SK-N-SH treated with all-trans-retinoic acid at 6 μM for 48 hours (cell line): ENCODE measurements at regions not wholly inside any gene's neighbourhood (a gene's known extent, or its start where the extent isn't known, plus 50 kb on each side); places are given as distances from the start of the nearest gene placed in this dataset.

Experiments
- GLIS3 ChIP-seq: fragments of 250-450 bp; sonication (Bioruptor Pico); IDR thresholded peaks from 2 replicates; pipeline ENCODE4 v1.5.0; 2020; ENCODE audit warnings: mild to moderate bottlenecking, moderate library complexity
- ZFP3 ChIP-seq: fragments of 250-450 bp; sonication (Bioruptor Pico); IDR thresholded peaks from 2 replicates; pipeline ENCODE4 v1.5.0; 2020; ENCODE audit warnings: mild to moderate bottlenecking, moderate library complexity

- TF ChIP-seq ZFP3 (CRISPR knock-in tag) (no peak), GLIS3 (no peak)
Measured at GRCh38 chr2:19116918-19117317, 241.5 kb downstream of the OSR1 start.
